HepG2 (cell line): ENCODE measurements at regions not wholly inside any gene's neighbourhood (a gene's known extent, or its start where the extent isn't known, plus 50 kb on each side); places are given as distances from the start of the nearest gene placed in this dataset.

Experiments used
- ATAC-seq: fragments of 200-7000 bp; cut with Tn5 transposase; 3 replicates; pipeline ENCODE4 v1.9.1; 2020; ENCODE audit warnings: mild to moderate bottlenecking, moderate library complexity
- BruUV-seq: library from RNA; stranded (reverse); fragments of 400-500 nt; replicated peaks from 2 replicates; lab custom pipeline; 2021; lab: Mats Ljungman, UMichigan
- CTCF ChIA-PET: fragments of 300-600 bp; formaldehyde crosslinking; extraction: SDS; loops from one replicate; lab custom pipeline; 2021; ENCODE audit warnings: low total read pairs, inconsistent platforms, low intra/inter-chr PET ratio; lab: Yijun Ruan, JAX
- POLR2A ChIA-PET: fragments of 350-600 bp; sonication (Branson Sonifier 250); formaldehyde crosslinking; loops from one replicate; lab custom pipeline; 2020; ENCODE audit warnings: antibody characterized with exemption, inconsistent platforms; lab: Yijun Ruan, JAX
- DNase-seq: peaks from one replicate; pipeline ENCODE4 v3.0.0-alpha.2; 2015; ENCODE audit warnings: low spot score
- FAIRE-seq: peaks from 3 replicates; lab custom pipeline; 2011; peaks lifted over from hg19 to GRCh38; lab: Jason Lieb, UNC
- H2AFZ ChIP-seq: one replicate; pipeline ENCODE4 v1.6.1; 2011; ENCODE audit warnings: low read length, inconsistent platforms
- H3K27ac ChIP-seq: fragments of 300-600 bp; 3 replicates; pipeline ENCODE4 v1.8.0; 2011; ENCODE audit warnings: mixed run types, mild to moderate bottlenecking, mixed read lengths, low read length, inconsistent platforms; ENCODE audit not compliant: insufficient read depth; ENCODE audit errors: extremely low read length
- H3K27me3 ChIP-seq, 2 experiments: fragments of 200-600 bp in 1 of 2; 2 replicates in 1 of 2; 3 replicates in 1 of 2; pipeline versions ENCODE4 v1.6.0 to v1.8.0; 2011; ENCODE audit warnings: low read length in 2 of 2, mild to moderate bottlenecking in 2 of 2, moderate library complexity in 2 of 2, inconsistent platforms in 1 of 2; ENCODE audit not compliant: insufficient read depth in 2 of 2, control insufficient read depth in 1 of 2
- H3K36me3 ChIP-seq, 2 experiments: fragments of 200-600 bp in 1 of 2; replicated peaks in 1 of 2; 2 replicates in 1 of 2; 3 replicates in 1 of 2; pipeline versions ENCODE4 v1.5.1 to v1.8.0; 2011; ENCODE audit warnings: low read length in 2 of 2, inconsistent platforms in 1 of 2; ENCODE audit not compliant: insufficient read depth in 2 of 2, control insufficient read depth in 1 of 2
- H3K4me1 ChIP-seq: 2 replicates; pipeline ENCODE4 v1.5.1; 2012; ENCODE audit warnings: low read length, inconsistent platforms; ENCODE audit not compliant: insufficient read depth
- H3K4me2 ChIP-seq: 2 replicates; pipeline ENCODE4 v1.6.0; 2011; ENCODE audit warnings: low read depth, low read length, inconsistent platforms
- H3K4me3 ChIP-seq, 3 experiments: fragments of 200-600 bp in 1 of 3; sonication (generic), shearing (Covaris generic) in 1 of 3; replicated peaks in 1 of 3; 2 replicates each; pipeline ENCODE4 v1.5.1; 2011 to 2016; ENCODE audit warnings: low read length in 3 of 3, inconsistent platforms in 2 of 3, low read depth in 2 of 3, mild to moderate bottlenecking in 2 of 3, control low read depth in 1 of 3, mixed read lengths in 1 of 3; ENCODE audit not compliant: insufficient read depth in 1 of 3
- H3K79me2 ChIP-seq: one replicate; pipeline ENCODE4 v1.6.1; 2011; ENCODE audit warnings: low read length, inconsistent platforms; ENCODE audit not compliant: insufficient read depth
- H3K9ac ChIP-seq: 2 replicates; pipeline ENCODE4 v1.6.0; 2011; ENCODE audit warnings: mild to moderate bottlenecking, low read depth, low read length, inconsistent platforms; ENCODE audit not compliant: insufficient read depth
- H3K9me3 ChIP-seq: 2 replicates; pipeline ENCODE4 v1.5.1; 2012; ENCODE audit warnings: mild to moderate bottlenecking, low read length
- H4K20me1 ChIP-seq: 2 replicates; pipeline ENCODE4 v1.6.0; 2011; ENCODE audit warnings: inconsistent platforms, mild to moderate bottlenecking, low read length, moderate library complexity; ENCODE audit not compliant: insufficient read depth
- AGO1 ChIP-seq: fragments of 200-400 bp; formaldehyde crosslinking; IDR thresholded peaks from 2 replicates; pipeline ENCODE4 v1.6.1; 2017; ENCODE audit warnings: mild to moderate bottlenecking, low read depth, low read length, moderate library complexity; ENCODE audit not compliant: poor library complexity, severe bottlenecking
- ZNF101 ChIP-seq: sonication (generic); formaldehyde crosslinking; IDR thresholded peaks from 2 replicates; pipeline ENCODE4 v1.4.0; 2020; ENCODE audit warnings: mild to moderate bottlenecking, low read depth, missing genetic modification reagents, borderline replicate concordance
- ZNF17 ChIP-seq: sonication (generic); formaldehyde crosslinking; IDR thresholded peaks from 2 replicates; pipeline ENCODE4 v1.5.0; 2020; ENCODE audit warnings: mild to moderate bottlenecking, missing genetic modification reagents
- WGBS: methylation state at CpG from one replicate; pipeline ENCODE4 v1.1.6; 2017; ENCODE audit warnings: low lambda C conversion rate; 5-methylcytosine and 5-hydroxymethylcytosine counted together
- in situ Hi-C: cut with HindIII; loops from 2 replicates; pipeline ENCODE4 v1.10.0; 2017; ENCODE audit warnings: low pct_unique_long_range_greater_than_20kb; ENCODE audit not compliant: extremely low pct_ligation_motif_present
- intact Hi-C: fragments of 100-400 bp; cut with micrococcal nuclease; formaldehyde crosslinking; loops from one replicate; pipeline ENCODE4 v1.10.0; 2022; ENCODE audit not compliant: unreplicated experiment
- TF ChIP-seq, protein P1 (sequence below): sonication (generic); formaldehyde crosslinking; IDR thresholded peaks from 2 replicates; pipeline ENCODE4 v1.4.0; 2020; ENCODE audit warnings: missing genetic modification reagents, borderline replicate concordance

DNA sequence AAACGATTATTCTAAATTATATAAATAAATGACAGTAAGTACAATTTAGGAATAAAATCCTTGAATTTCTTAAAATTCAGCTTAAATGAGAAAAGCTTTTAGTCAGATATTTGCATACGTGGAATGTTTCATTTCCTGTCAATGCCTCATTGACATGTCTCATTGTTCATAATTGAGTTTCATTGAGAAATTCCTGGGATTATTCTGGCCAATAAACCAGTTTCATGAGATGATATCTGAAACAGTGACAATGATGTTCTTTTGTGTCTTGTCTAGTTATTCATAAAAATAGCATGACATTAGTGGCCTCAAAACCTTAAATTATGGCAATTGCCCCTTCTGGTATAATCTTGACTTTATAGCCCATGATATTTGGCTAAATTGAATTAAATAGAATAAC lies 95.8 kb downstream of the DKK1 start (continued):
- TF ChIP-seq, protein P1, sequence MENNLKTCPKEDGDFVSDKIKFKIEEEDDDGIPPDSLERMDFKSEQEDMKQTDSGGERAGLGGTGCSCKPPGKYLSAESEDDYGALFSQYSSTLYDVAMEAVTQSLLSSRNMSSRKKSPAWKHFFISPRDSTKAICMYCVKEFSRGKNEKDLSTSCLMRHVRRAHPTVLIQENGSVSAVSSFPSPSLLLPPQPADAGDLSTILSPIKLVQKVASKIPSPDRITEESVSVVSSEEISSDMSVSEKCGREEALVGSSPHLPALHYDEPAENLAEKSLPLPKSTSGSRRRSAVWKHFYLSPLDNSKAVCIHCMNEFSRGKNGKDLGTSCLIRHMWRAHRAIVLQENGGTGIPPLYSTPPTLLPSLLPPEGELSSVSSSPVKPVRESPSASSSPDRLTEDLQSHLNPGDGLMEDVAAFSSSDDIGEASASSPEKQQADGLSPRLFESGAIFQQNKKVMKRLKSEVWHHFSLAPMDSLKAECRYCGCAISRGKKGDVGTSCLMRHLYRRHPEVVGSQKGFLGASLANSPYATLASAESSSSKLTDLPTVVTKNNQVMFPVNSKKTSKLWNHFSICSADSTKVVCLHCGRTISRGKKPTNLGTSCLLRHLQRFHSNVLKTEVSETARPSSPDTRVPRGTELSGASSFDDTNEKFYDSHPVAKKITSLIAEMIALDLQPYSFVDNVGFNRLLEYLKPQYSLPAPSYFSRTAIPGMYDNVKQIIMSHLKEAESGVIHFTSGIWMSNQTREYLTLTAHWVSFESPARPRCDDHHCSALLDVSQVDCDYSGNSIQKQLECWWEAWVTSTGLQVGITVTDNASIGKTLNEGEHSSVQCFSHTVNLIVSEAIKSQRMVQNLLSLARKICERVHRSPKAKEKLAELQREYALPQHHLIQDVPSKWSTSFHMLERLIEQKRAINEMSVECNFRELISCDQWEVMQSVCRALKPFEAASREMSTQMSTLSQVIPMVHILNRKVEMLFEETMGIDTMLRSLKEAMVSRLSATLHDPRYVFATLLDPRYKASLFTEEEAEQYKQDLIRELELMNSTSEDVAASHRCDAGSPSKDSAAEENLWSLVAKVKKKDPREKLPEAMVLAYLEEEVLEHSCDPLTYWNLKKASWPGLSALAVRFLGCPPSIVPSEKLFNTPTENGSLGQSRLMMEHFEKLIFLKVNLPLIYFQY (CRISPR knock-in tag): no peak
- TF ChIP-seq, all 625 proteins: peak for 0

DNA sequence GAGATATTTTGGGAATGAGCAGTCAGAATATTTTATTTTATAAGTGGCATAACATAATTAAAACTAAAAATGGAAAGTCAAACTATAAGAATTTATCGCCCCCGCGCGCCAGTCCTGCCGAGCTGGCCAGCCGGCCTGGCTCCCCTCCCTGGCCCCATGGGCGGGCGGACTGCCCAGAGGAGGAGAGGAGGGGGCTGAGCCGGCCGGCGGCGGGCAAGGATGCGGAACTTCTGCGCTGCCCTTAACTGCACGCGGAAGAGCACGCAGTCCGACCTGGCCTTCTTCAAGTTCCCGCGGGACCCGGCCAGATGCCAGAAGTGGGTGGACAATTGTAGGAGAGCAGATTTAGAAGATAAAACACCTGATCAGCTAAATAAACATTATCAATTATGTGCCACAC lies 96.8 kb downstream of the DKK1 start:
- Histone ChIP-seq H3K4me2 (no peak overlapping the region), H3K9me3 (no peaks in the 10 kb centered on the region), H3K9ac (no peak overlapping the region), H3K4me1 (no peaks in the 10 kb centered on the region), H3K36me3 (no peaks in the 10 kb centered on the region), H3K27me3 (no peaks in the 10 kb centered on the region), H4K20me1 (no peaks in the 10 kb centered on the region), H2AFZ (no peak overlapping the region), H3K79me2 (no peaks in the 10 kb centered on the region), H3K4me3 (no peak overlapping the region), H3K27ac (no peak overlapping the region)
- WGBS: 94% methylated on average over 21 of the region's 21 CpGs
- in situ Hi-C loops (no loop called here), intact Hi-C loops (no loop called here)
- ATAC-seq (no peak), FAIRE-seq (no peak), DNase-seq (no peak)
- ChIA-PET CTCF (no interaction called here), POLR2A (no interaction called here)
- TF ChIP-seq ZNF17 (no peak), AGO1 (peak; percentile 26), ZNF101 (CRISPR knock-in tag) (no peak)
- BruUV-seq: no TSS peak
